ENCODE measurements at regions not wholly inside any gene's neighbourhood (a gene's known extent, or its start where the extent isn't known, plus 50 kb on each side); places are given as distances from the start of the nearest gene placed in this dataset.
"Not testable (repeated sequence)": the region's sequence is repeated elsewhere in the genome, so short reads cannot be mapped to it uniquely, and the experiment has no call there.

DNA sequence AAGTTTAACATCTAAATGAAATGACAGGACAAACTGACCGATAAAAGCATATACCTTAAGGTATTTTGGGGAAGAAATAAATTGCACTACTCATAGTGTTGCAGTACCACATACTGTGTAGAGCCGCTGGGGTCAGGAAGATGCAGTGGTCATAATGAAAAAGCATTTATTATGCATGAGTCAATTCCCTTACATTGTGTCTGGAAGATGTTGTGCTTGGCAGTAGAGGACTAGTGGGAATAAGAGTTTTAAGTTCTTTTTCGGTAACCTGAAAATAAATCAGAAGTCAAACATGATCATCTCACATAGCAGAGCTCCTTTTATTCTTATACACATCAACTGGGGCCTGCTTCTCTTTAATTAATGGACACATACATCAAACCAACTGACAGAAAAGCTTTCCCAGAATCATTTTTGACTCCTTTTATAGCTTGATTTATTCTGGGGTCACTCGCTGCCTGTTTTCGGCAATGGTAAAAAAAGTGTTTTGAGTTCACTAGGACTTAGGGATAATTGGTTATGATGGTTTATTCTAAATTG is 262.5 kb upstream of the CHD1 start:
- H3K4me3 ChIP-seq (ENCODE audit: low read length in 3 of 3), result no peak overlapping the region
- no peaks in the 10 kb centered on the region for H3K9me3 ChIP-seq (ENCODE audit: control insufficient read depth in 3 of 3, low read length in 3 of 3)
- no peaks in the 10 kb centered on the region for H3K36me3 ChIP-seq (ENCODE audit: control insufficient read depth in 3 of 3, insufficient read depth in 3 of 3, low read length in 3 of 3)
- no peak overlapping the region for H3K27ac ChIP-seq (ENCODE audit: low read depth, low read length)
- H3K27me3 ChIP-seq (ENCODE audit: control insufficient read depth in 3 of 3, insufficient read depth in 3 of 3, low read length in 3 of 3), result no peaks in the 10 kb centered on the region
- no peaks in the 10 kb centered on the region for H3K4me1 ChIP-seq (ENCODE audit: control insufficient read depth in 3 of 3, insufficient read depth in 3 of 3, low read length in 3 of 3)
- H3K9ac ChIP-seq (ENCODE audit: low read depth in 1 of 3, low read length in 3 of 3), result no peak overlapping the region

- no peak overlapping the region for H3K27ac ChIP-seq (ENCODE audit: low read depth, low read length)
- H3K9ac ChIP-seq (ENCODE audit: low read depth in 1 of 3, low read length in 3 of 3), result no peak overlapping the region
- no peaks in the 10 kb centered on the region for H3K27me3 ChIP-seq (ENCODE audit: control insufficient read depth in 3 of 3, insufficient read depth in 3 of 3, low read length in 3 of 3)
- H3K4me3 ChIP-seq (ENCODE audit: low read length in 3 of 3), result no peak overlapping the region
- no peaks in the 10 kb centered on the region for H3K4me1 ChIP-seq (ENCODE audit: control insufficient read depth in 3 of 3, insufficient read depth in 3 of 3, low read length in 3 of 3)
- H3K36me3 ChIP-seq (ENCODE audit: control insufficient read depth in 3 of 3, insufficient read depth in 3 of 3, low read length in 3 of 3), result no peaks in the 10 kb centered on the region
- H3K9me3 ChIP-seq (ENCODE audit: control insufficient read depth in 3 of 3, low read length in 3 of 3), result no peaks in the 10 kb centered on the region
These were observed 258.8 kb upstream of the CHD1 start for GRCh38 chr5:99187611-99188010.

GRCh38 chr5:99179206-99179605 is 250.4 kb upstream of the CHD1 start:
- H3K36me3 ChIP-seq (ENCODE audit: control insufficient read depth in 3 of 3, insufficient read depth in 3 of 3, low read length in 3 of 3), result no peaks in the 10 kb centered on the region
- no peaks in the 10 kb centered on the region for H3K27me3 ChIP-seq (ENCODE audit: control insufficient read depth in 3 of 3, insufficient read depth in 3 of 3, low read length in 3 of 3)
- no peak overlapping the region for H3K9ac ChIP-seq (ENCODE audit: low read depth in 1 of 3, low read length in 3 of 3)
- no peak overlapping the region for H3K4me3 ChIP-seq (ENCODE audit: low read length in 3 of 3)
- H3K27ac ChIP-seq (ENCODE audit: low read depth, low read length), result no peak overlapping the region
- H3K4me1 ChIP-seq (ENCODE audit: control insufficient read depth in 3 of 3, insufficient read depth in 3 of 3, low read length in 3 of 3), result no peaks in the 10 kb centered on the region
- no peaks in the 10 kb centered on the region for H3K9me3 ChIP-seq (ENCODE audit: control insufficient read depth in 3 of 3, low read length in 3 of 3)

- no peak overlapping the region for H3K27ac ChIP-seq (ENCODE audit: low read depth, low read length)
- no peaks in the 10 kb centered on the region for H3K27me3 ChIP-seq (ENCODE audit: control insufficient read depth in 3 of 3, insufficient read depth in 3 of 3, low read length in 3 of 3)
- no peak overlapping the region for H3K4me3 ChIP-seq (ENCODE audit: low read length in 3 of 3)
- no peak overlapping the region for H3K9ac ChIP-seq (ENCODE audit: low read depth in 1 of 3, low read length in 3 of 3)
- no peaks in the 10 kb centered on the region for H3K9me3 ChIP-seq (ENCODE audit: control insufficient read depth in 3 of 3, low read length in 3 of 3)
- no peaks in the 10 kb centered on the region for H3K4me1 ChIP-seq (ENCODE audit: control insufficient read depth in 3 of 3, insufficient read depth in 3 of 3, low read length in 3 of 3)
- H3K36me3 ChIP-seq (ENCODE audit: control insufficient read depth in 3 of 3, insufficient read depth in 3 of 3, low read length in 3 of 3), result no peaks in the 10 kb centered on the region
These were observed 249.0 kb upstream of the CHD1 start for GRCh38 chr5:99177796-99178195.

- Histone ChIP-seq H3K9ac (ENCODE audit: low read depth in 1 of 3, low read length in 3 of 3) (no peak overlapping the region), H3K36me3 (ENCODE audit: control insufficient read depth in 3 of 3, insufficient read depth in 3 of 3, low read length in 3 of 3) (no peaks in the 10 kb centered on the region), H3K4me3 (ENCODE audit: low read length in 3 of 3) (no peak overlapping the region), H3K27me3 (ENCODE audit: control insufficient read depth in 3 of 3, insufficient read depth in 3 of 3, low read length in 3 of 3) (no peaks in the 10 kb centered on the region), H3K4me1 (ENCODE audit: control insufficient read depth in 3 of 3, insufficient read depth in 3 of 3, low read length in 3 of 3) (no peaks in the 10 kb centered on the region), H3K27ac (ENCODE audit: low read depth, low read length) (no peak overlapping the region), H3K9me3 (ENCODE audit: control insufficient read depth in 3 of 3, low read length in 3 of 3) (no peaks in the 10 kb centered on the region)
These were observed 247.4 kb upstream of the CHD1 start for GRCh38 chr5:99176186-99176585.

DNA sequence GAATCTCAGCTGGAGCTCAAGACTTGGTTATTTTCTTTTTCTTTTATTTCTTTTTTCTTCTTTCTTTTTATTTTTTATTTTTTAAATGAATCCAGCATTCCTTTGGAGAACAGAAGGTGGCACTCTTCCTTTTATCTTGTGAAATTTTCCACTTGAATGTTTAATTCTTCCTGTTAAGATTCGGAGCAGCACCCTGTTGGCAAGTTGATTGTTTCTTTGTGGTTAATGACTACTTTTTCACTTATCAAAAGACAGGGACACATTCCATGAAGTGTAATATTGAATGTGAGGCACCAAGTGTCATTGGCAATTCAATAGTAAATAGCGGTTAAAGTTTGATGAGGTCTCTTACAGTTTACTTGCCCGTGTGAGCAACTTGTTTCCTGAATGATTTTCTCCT is 240.5 kb upstream of the CHD1 start:
- H3K4me1 ChIP-seq (ENCODE audit: control insufficient read depth in 3 of 3, insufficient read depth in 3 of 3, low read length in 3 of 3), result no peaks in the 10 kb centered on the region

DNA sequence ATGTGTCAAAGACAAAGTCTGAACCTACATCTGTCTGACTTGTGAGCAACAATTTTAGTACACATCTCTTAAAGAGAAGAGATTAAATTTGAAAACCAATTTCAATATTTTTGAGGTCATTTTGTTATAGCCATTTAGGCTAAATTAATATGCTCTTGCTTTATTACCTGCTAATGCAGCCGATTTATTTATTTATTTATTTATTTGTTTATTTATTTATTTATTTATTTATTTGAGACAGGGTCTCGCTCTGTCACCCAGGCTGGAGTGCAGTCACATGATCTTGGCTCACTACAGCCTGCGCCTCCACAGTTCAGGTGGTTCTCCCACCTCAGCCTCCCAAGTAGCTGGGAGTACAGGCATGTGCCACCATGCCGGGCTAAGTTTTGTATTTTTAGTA is 232.7 kb upstream of the CHD1 start:
- H3K9me3 ChIP-seq (ENCODE audit: control insufficient read depth in 3 of 3, low read length in 3 of 3); H3K27me3 ChIP-seq (ENCODE audit: control insufficient read depth in 3 of 3, insufficient read depth in 3 of 3, low read length in 3 of 3); H3K36me3 ChIP-seq (ENCODE audit: control insufficient read depth in 3 of 3, insufficient read depth in 3 of 3, low read length in 3 of 3); H3K27ac ChIP-seq (ENCODE audit: low read depth, low read length); H3K4me1 ChIP-seq (ENCODE audit: control insufficient read depth in 3 of 3, insufficient read depth in 3 of 3, low read length in 3 of 3); H3K4me3 ChIP-seq (ENCODE audit: low read length in 3 of 3); H3K9ac ChIP-seq (ENCODE audit: low read depth in 1 of 3, low read length in 3 of 3): not testable (repeated sequence)

More for the DNA sequence above, 240.5 kb upstream of the CHD1 start:
- Histone ChIP-seq H3K27me3 (ENCODE audit: control insufficient read depth in 3 of 3, insufficient read depth in 3 of 3, low read length in 3 of 3) (no peaks in the 10 kb centered on the region), H3K4me3 (ENCODE audit: low read length in 3 of 3) (no peak overlapping the region), H3K9me3 (ENCODE audit: control insufficient read depth in 3 of 3, low read length in 3 of 3) (peaks cover 0 to 1% (median 0%) of the 10 kb centered on the region in 3 donors), H3K36me3 (ENCODE audit: control insufficient read depth in 3 of 3, insufficient read depth in 3 of 3, low read length in 3 of 3) (no peaks in the 10 kb centered on the region), H3K27ac (ENCODE audit: low read depth, low read length) (no peak overlapping the region), H3K9ac (ENCODE audit: low read depth in 1 of 3, low read length in 3 of 3) (no peak overlapping the region)

DNA sequence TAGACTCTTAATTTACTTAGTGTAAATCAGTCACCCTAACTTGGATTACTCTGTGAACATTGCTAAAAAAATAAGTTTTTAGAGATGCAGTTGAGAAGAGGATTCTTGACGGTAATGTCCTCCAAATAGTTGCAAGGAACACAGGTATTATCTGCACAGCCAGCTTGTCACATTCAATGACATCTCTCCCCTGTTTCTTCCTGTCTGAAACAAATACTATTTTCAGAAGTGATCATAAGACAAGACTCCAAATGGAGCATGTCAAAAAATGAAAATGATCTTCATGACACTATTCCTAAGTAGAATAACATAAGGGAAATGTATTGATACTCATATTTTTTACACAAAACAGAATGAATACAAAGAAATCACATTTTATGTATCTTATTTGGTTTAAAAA is 227.9 kb upstream of the CHD1 start:
- Histone ChIP-seq H3K27me3 (ENCODE audit: control insufficient read depth in 3 of 3, insufficient read depth in 3 of 3, low read length in 3 of 3) (no peaks in the 10 kb centered on the region), H3K27ac (ENCODE audit: low read depth, low read length) (no peak overlapping the region)

DNA sequence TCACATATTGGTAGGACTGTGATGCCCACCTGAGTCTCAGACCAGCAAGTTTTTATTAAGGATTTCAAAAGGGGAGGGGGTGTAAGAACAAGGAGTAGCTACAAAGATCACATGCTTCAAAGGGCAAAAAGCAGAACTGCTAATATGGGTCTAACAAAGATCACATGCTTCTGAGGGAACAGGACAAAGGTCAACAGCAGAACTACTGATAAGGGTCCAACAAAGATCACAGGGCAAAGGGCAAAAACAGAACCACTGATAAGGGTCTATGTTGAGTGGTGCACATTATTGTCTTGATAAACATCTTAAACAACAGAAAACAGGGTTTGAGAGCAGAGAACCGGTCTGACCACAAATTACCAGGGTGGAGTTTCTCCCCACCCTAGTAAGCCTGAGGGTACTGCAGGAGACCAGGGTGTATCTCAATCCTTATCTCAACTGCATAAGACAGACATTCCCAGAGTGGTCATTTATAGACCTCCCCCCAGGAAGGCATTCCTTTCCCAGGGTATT is 214.5 kb upstream of the CHD1 start:
- not testable (repeated sequence) for H3K9me3 ChIP-seq (ENCODE audit: control insufficient read depth in 3 of 3, low read length in 3 of 3); H3K9ac ChIP-seq (ENCODE audit: low read depth in 1 of 3, low read length in 3 of 3); H3K4me1 ChIP-seq (ENCODE audit: control insufficient read depth in 3 of 3, insufficient read depth in 3 of 3, low read length in 3 of 3); H3K4me3 ChIP-seq (ENCODE audit: low read length in 3 of 3); H3K36me3 ChIP-seq (ENCODE audit: control insufficient read depth in 3 of 3, insufficient read depth in 3 of 3, low read length in 3 of 3); H3K27ac ChIP-seq (ENCODE audit: low read depth, low read length); H3K27me3 ChIP-seq (ENCODE audit: control insufficient read depth in 3 of 3, insufficient read depth in 3 of 3, low read length in 3 of 3)

More for the DNA sequence above, 227.9 kb upstream of the CHD1 start:
- Histone ChIP-seq H3K9ac (ENCODE audit: low read depth in 1 of 3, low read length in 3 of 3) (no peak overlapping the region), H3K4me3 (ENCODE audit: low read length in 3 of 3) (no peak overlapping the region), H3K4me1 (ENCODE audit: control insufficient read depth in 3 of 3, insufficient read depth in 3 of 3, low read length in 3 of 3) (no peaks in the 10 kb centered on the region), H3K36me3 (ENCODE audit: control insufficient read depth in 3 of 3, insufficient read depth in 3 of 3, low read length in 3 of 3) (no peaks in the 10 kb centered on the region), H3K9me3 (ENCODE audit: control insufficient read depth in 3 of 3, low read length in 3 of 3) (no peaks in the 10 kb centered on the region)

DNA sequence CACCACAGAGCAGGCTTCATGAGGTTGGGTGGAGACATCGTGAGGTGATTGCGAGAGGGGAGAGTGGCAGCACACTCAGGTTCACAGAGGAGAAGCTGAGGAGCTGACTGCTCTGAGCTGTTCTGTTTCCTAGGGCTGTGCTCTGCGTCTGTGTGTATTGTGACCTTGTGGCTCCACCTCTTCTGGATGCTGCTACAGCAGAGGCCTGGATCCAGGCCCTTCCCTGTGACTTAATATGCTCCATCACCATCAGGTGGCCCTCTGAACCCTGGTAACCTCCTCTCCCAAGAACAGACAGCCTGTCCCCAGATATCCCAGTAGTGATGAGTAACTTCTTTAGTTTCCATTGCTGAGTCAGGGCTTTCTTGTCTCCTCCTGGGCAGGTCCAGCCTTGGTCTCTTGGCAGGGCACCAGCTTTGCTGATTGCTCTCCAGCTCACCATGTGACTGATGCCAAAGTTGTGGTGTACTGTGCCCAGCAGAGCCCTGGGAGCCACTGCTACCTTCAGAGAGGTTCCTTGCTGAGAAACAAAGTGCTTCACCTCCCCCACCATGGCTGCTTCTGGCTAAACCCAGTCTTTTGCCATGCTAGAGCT is 212.8 kb upstream of the CHD1 start:
- Histone ChIP-seq H3K36me3 (ENCODE audit: control insufficient read depth in 3 of 3, insufficient read depth in 3 of 3, low read length in 3 of 3) (no peaks in the 10 kb centered on the region), H3K27ac (ENCODE audit: low read depth, low read length) (no peak overlapping the region), H3K9ac (ENCODE audit: low read depth in 1 of 3, low read length in 3 of 3) (no peak overlapping the region)

More for the DNA sequence above, 212.8 kb upstream of the CHD1 start:
- H3K4me3 ChIP-seq (ENCODE audit: low read length in 3 of 3), result no peak overlapping the region
- no peaks in the 10 kb centered on the region for H3K27me3 ChIP-seq (ENCODE audit: control insufficient read depth in 3 of 3, insufficient read depth in 3 of 3, low read length in 3 of 3)
- no peaks in the 10 kb centered on the region for H3K4me1 ChIP-seq (ENCODE audit: control insufficient read depth in 3 of 3, insufficient read depth in 3 of 3, low read length in 3 of 3)
- H3K9me3 ChIP-seq (ENCODE audit: control insufficient read depth in 3 of 3, low read length in 3 of 3), result no peaks in the 10 kb centered on the region
